Muscle layer of colon (tissue), 2 donors: ENCODE measurements at regions not wholly inside any gene's neighbourhood (a gene's known extent, or its start where the extent isn't known, plus 50 kb on each side); places are given as distances from the start of the nearest gene placed in this dataset.

ENCODE experiments used
- H3K27ac ChIP-seq: one replicate; pipeline ENCODE4 v1.7.0; 2013; ENCODE audit warnings: low read depth, mild to moderate bottlenecking, low read length, moderate library complexity
- H3K27me3 ChIP-seq, 2 donors: one replicate each; pipeline ENCODE4 v1.7.0; 2013; ENCODE audit warnings: low read length in 2 of 2, mild to moderate bottlenecking in 2 of 2; ENCODE audit not compliant: insufficient read depth in 2 of 2, control insufficient read depth in 1 of 2
- H3K36me3 ChIP-seq: one replicate; pipeline ENCODE4 v1.7.0; 2013; ENCODE audit warnings: mild to moderate bottlenecking, low read length; ENCODE audit not compliant: insufficient read depth
- H3K4me1 ChIP-seq: one replicate; pipeline ENCODE4 v1.7.0; 2013; ENCODE audit warnings: mild to moderate bottlenecking, low read length; ENCODE audit not compliant: insufficient read depth
- H3K4me3 ChIP-seq, 2 donors: one replicate each; pipeline ENCODE4 v1.7.0; 2013; ENCODE audit warnings: low read length in 2 of 2, low read depth in 1 of 2, mild to moderate bottlenecking in 1 of 2, moderate library complexity in 1 of 2
- H3K9ac ChIP-seq: one replicate; pipeline ENCODE4 v1.7.0; 2013; ENCODE audit warnings: low read length
- H3K9me3 ChIP-seq: one replicate; pipeline ENCODE4 v1.7.0; 2013; ENCODE audit warnings: mild to moderate bottlenecking, low read length
- donor health status: abdominal sarcoma.
- donor health status: Adenocarcinoma of cecum.

DNA sequence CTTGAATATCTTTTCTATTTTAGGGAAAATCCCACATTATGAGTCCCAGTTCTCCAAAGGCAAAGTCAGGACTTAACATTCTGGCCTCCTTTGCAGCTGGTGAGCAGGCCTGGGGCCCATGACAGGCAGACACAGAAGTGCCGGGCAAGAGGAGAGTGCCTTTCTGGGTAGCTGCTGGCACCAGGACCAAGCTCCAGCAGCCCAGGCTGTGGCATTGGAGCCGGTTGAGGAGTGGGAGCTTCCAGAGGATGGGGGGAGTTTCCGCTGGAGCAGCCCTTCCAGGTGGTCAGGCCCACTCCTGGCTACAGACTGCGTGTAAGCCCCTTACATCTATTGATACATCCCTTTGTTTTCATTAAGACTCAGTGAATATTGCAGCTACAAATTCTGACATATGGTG lies 123.9 kb downstream of the URB2 start:
- no peaks in the 10 kb centered on the region for H3K4me1 ChIP-seq
- no peak overlapping the region for H3K27ac ChIP-seq
- no peak overlapping the region for H3K4me3 ChIP-seq
- no peak overlapping the region for H3K9ac ChIP-seq
- H3K36me3 ChIP-seq, result no peaks in the 10 kb centered on the region
- H3K9me3 ChIP-seq, result no peaks in the 10 kb centered on the region
- H3K27me3 ChIP-seq, result no peaks in the 10 kb centered on the region

DNA sequence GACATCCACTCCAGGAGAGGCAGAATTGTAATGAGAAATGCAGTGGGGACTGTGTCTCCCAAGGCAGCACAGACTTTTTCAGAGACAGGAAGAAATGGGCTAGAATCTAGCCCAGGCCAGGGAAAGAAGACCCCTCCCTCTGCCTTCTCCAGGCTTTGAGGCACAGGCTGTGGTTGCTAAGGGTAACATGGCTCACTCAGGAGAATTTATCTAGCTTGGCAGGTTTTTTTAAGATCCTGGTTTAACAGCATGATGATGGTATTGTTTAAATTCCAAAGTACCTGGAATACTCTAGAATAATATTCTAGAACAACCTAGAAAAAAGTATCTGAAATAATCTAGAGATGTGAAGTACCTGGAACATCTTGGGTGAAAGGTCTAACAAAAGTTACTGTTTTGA lies 125.6 kb downstream of the URB2 start:
- no peak overlapping the region for H3K9ac ChIP-seq
- H3K4me3 ChIP-seq, result no peak overlapping the region
- H3K27ac ChIP-seq, result no peak overlapping the region
- no peaks in the 10 kb centered on the region for H3K27me3 ChIP-seq
- no peaks in the 10 kb centered on the region for H3K9me3 ChIP-seq
- H3K36me3 ChIP-seq, result no peaks in the 10 kb centered on the region
- no peaks in the 10 kb centered on the region for H3K4me1 ChIP-seq

DNA sequence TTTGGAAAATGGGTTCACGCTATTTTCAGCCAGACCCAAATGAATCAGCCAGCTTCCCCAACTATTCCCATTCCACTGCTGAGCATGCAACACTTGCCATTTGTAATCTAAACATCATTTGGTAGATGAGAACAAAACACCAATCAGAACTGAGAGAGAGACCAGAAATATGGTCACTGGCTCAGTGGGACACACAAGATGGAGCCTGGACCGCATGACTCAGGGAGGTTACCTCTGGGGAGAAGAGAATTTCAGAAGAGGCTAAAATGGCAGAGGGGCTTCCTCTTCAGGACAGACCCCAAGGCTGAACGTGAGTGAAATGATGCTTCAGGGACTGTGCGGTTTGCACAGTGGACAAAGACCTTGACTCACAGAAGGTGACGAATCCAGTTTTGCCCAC lies 126.6 kb downstream of the URB2 start:
- no peaks in the 10 kb centered on the region for H3K4me1 ChIP-seq
- no peaks in the 10 kb centered on the region for H3K36me3 ChIP-seq
- H3K4me3 ChIP-seq, result no peak overlapping the region
- H3K27me3 ChIP-seq, result no peaks in the 10 kb centered on the region
- no peak overlapping the region for H3K27ac ChIP-seq
- H3K9ac ChIP-seq, result no peak overlapping the region
- H3K9me3 ChIP-seq, result no peaks in the 10 kb centered on the region

- Histone ChIP-seq H3K27ac (no peak overlapping the region), H3K4me1 (no peaks in the 10 kb centered on the region), H3K27me3 (no peaks in the 10 kb centered on the region), H3K36me3 (no peaks in the 10 kb centered on the region), H3K4me3 (no peak overlapping the region), H3K9me3 (no peaks in the 10 kb centered on the region), H3K9ac (no peak overlapping the region)
Observed at GRCh38 chr1:229753764-229754551, 127.9 kb downstream of the URB2 start.

GRCh38 chr1:229756666-229757065 lies 130.6 kb downstream of the URB2 start:
- H3K4me3 ChIP-seq, result no peak overlapping the region
- H3K27me3 ChIP-seq, result no peaks in the 10 kb centered on the region
- H3K36me3 ChIP-seq, result no peaks in the 10 kb centered on the region
- no peak overlapping the region for H3K27ac ChIP-seq
- H3K9ac ChIP-seq, result no peak overlapping the region
- no peaks in the 10 kb centered on the region for H3K4me1 ChIP-seq
- no peaks in the 10 kb centered on the region for H3K9me3 ChIP-seq

- H3K4me3 ChIP-seq, result no peak overlapping the region
- no peak overlapping the region for H3K9ac ChIP-seq
- no peak overlapping the region for H3K27ac ChIP-seq
- H3K27me3 ChIP-seq, result no peaks in the 10 kb centered on the region
- no peaks in the 10 kb centered on the region for H3K36me3 ChIP-seq
- H3K4me1 ChIP-seq, result no peaks in the 10 kb centered on the region
- H3K9me3 ChIP-seq, result no peaks in the 10 kb centered on the region
Observed at GRCh38 chr1:229757226-229757625, 131.2 kb downstream of the URB2 start.

- H3K4me3 ChIP-seq, result no peak overlapping the region
- no peak overlapping the region for H3K27ac ChIP-seq
- H3K9ac ChIP-seq, result no peak overlapping the region
- H3K36me3 ChIP-seq, result no peaks in the 10 kb centered on the region
- no peaks in the 10 kb centered on the region for H3K9me3 ChIP-seq
- no peaks in the 10 kb centered on the region for H3K27me3 ChIP-seq
- H3K4me1 ChIP-seq, result no peaks in the 10 kb centered on the region
Observed at GRCh38 chr1:229758101-229759036, 132.3 kb downstream of the URB2 start.

DNA sequence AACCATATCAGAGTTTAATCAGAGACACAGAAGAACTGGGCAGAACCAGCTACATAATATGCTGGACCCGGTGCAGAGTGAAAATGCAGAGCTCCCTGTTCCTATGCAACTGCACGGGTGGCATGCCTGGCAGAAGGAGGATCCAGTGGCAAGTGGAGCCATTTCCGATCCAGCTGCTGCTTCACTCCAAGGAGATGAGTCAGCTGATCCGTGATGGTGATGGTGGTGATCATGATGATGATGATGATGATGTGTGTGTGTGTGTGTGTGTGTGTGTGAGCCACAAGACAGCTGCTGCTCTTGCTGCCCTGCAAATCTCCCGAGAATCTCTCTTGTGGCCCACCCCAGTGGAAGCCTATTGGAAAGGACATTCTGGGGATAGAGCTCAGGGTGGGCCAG lies 133.0 kb downstream of the URB2 start:
- Histone ChIP-seq H3K9ac (no peak overlapping the region), H3K27ac (no peak overlapping the region), H3K9me3 (no peaks in the 10 kb centered on the region), H3K4me1 (no peaks in the 10 kb centered on the region), H3K36me3 (no peaks in the 10 kb centered on the region), H3K27me3 (no peaks in the 10 kb centered on the region), H3K4me3 (no peak overlapping the region)

DNA sequence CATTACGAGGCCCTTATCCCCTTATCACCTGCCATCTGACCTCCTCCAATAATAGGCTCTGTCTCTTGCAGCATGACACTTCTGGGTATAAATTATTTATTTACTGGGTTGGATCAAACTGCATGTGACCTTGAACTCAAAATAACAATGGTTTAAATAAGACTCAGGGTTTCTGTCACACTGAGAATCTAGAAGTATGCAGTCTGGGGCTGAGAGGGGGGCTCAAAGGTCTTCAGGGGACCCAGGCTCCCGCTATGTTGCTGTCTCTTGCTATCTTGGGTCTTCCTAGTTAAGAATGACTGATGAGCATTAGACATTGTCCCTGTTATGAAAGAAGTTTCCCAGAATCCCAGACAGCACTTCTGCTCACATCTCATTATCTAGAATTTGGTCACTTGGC lies 133.5 kb downstream of the URB2 start:
- Histone ChIP-seq H3K27ac (no peak overlapping the region), H3K4me1 (no peaks in the 10 kb centered on the region), H3K9ac (no peak overlapping the region), H3K27me3 (no peaks in the 10 kb centered on the region), H3K4me3 (no peak overlapping the region), H3K9me3 (no peaks in the 10 kb centered on the region), H3K36me3 (no peaks in the 10 kb centered on the region)

GRCh38 chr1:229760478-229760996 lies 134.5 kb downstream of the URB2 start:
- no peak overlapping the region for H3K4me3 ChIP-seq
- no peaks in the 10 kb centered on the region for H3K4me1 ChIP-seq
- H3K9me3 ChIP-seq, result no peaks in the 10 kb centered on the region
- no peak overlapping the region for H3K27ac ChIP-seq
- no peaks in the 10 kb centered on the region for H3K36me3 ChIP-seq
- no peaks in the 10 kb centered on the region for H3K27me3 ChIP-seq
- H3K9ac ChIP-seq, result no peak overlapping the region

DNA sequence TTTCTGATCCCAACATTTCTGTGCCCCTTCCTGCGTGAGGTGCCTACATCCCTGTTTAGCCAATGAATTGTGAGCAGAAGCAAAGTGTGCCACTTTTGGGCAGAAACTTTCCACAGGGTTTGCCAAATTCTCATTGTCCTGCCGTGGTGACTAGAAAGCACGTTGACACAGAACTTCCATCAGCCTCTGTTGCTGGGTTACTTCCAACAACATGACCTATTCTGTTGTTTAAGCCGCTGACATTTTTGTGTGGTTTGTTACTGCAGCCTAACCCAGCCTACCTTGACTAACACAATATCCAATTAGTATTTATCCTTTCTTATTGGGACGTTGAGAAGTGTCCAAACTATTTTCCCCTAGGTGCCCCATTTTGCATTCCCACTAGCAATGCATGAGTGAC lies 136.8 kb downstream of the URB2 start:
- no peak overlapping the region for H3K27ac ChIP-seq
- no peaks in the 10 kb centered on the region for H3K36me3 ChIP-seq
- H3K4me1 ChIP-seq, result no peaks in the 10 kb centered on the region
- H3K9me3 ChIP-seq, result no peaks in the 10 kb centered on the region
- no peak overlapping the region for H3K4me3 ChIP-seq
- H3K27me3 ChIP-seq, result no peaks in the 10 kb centered on the region
- H3K9ac ChIP-seq, result no peak overlapping the region
